Gastroesophageal sphincter (tissue), 4 donors: ENCODE measurements at regions not wholly inside any gene's neighbourhood (a gene's known extent, or its start where the extent isn't known, plus 50 kb on each side); places are given as distances from the start of the nearest gene placed in this dataset.

Source experiments
- ATAC-seq: fragments of 150-250 bp; one replicate; pipeline ENCODE4 v1.9.1; 2016; ENCODE audit warnings: mild to moderate bottlenecking, moderate library complexity
- H3K27ac ChIP-seq, 4 donors: fragments of 200-600 bp; sonication (generic) in 3 of 4; 1 replicate in 3 of 4; 2 replicates in 1 of 4; pipeline ENCODE4 v1.5.1; 2016 to 2019
- H3K27me3 ChIP-seq: fragments of 200-600 bp; sonication (generic); one replicate; pipeline ENCODE4 v1.5.1; 2019
- H3K36me3 ChIP-seq, 2 donors: fragments of 200-600 bp; sonication (generic); one replicate each; pipeline ENCODE4 v1.5.1; 2019; ENCODE audit warnings: control low read depth in 1 of 2
- H3K4me1 ChIP-seq, 3 donors: fragments of 200-600 bp; sonication (generic); 1 replicate in 2 of 3; 2 replicates in 1 of 3; pipeline ENCODE4 v1.5.1; 2016 to 2019; ENCODE audit warnings: control low read depth in 2 of 3
- H3K4me3 ChIP-seq, 2 donors: fragments of 200-600 bp; sonication (generic); one replicate each; pipeline ENCODE4 v1.5.1; 2019; ENCODE audit warnings: mild to moderate bottlenecking in 1 of 2, moderate library complexity in 1 of 2
- H3K9me3 ChIP-seq, 3 donors: fragments of 200-600 bp; sonication (generic); one replicate each; pipeline ENCODE4 v1.5.1; 2017 to 2019; ENCODE audit warnings: control low read depth in 2 of 3
- CTCF ChIP-seq, 4 experiments: fragments of 200-600 bp in 2 of 4; fragments of 450-650 bp in 2 of 4; sonication (generic) in 1 of 4; IDR thresholded peaks; one replicate each; pipeline ENCODE4 v1.5.1; 2017 to 2019; ENCODE audit warnings: antibody characterized with exemption in 4 of 4, mild to moderate bottlenecking in 2 of 4, moderate library complexity in 2 of 4
- EP300 ChIP-seq: sonication (generic); formaldehyde crosslinking; IDR thresholded peaks from one replicate; pipeline ENCODE4 v1.6.1; 2017; ENCODE audit warnings: antibody characterized with exemption, mild to moderate bottlenecking
- POLR2A ChIP-seq, 2 donors: fragments of 450-650 bp; IDR thresholded peaks; one replicate each; pipeline ENCODE4 v1.6.1; 2017; ENCODE audit warnings: antibody characterized with exemption in 2 of 2, mild to moderate bottlenecking in 2 of 2, moderate library complexity in 1 of 2
- POLR2AphosphoS5 ChIP-seq: sonication (generic); formaldehyde crosslinking; IDR thresholded peaks from one replicate; pipeline ENCODE4 v1.6.1; 2017; ENCODE audit warnings: antibody characterized with exemption
- WGBS, 2 donors: methylation state at CpG; one replicate each; pipeline ENCODE4 v1.1.5; 2018; ENCODE audit warnings: low coverage in 1 of 2; 5-methylcytosine and 5-hydroxymethylcytosine counted together

- no peaks in the 10 kb centered on the region for H3K36me3 ChIP-seq
- H3K27ac ChIP-seq: no peak overlapping the region
- H3K9me3 ChIP-seq: peaks cover 0 to 7% (median 0%) of the 10 kb centered on the region in 3 donors
- TF ChIP-seq POLR2A (IDR thresholded peaks at IDR 0.05): no peak
- no peak for TF ChIP-seq CTCF (IDR thresholded peaks at IDR 0.05)
- no peak for TF ChIP-seq EP300
- no peak for TF ChIP-seq POLR2AphosphoS5
- no peak overlapping the region for H3K4me3 ChIP-seq
- no peaks in the 10 kb centered on the region for H3K4me1 ChIP-seq
- H3K27me3 ChIP-seq: no peaks in the 10 kb centered on the region
- no peak for ATAC-seq
- WGBS, 2 donors: 89 to 100% methylated on average over 1 to 4 of the region's 4 CpGs
Observed at GRCh38 chr15:38904298-38904697, 339.7 kb upstream of the RASGRP1 start.

GRCh38 chr15:38905632-38906031, 341.0 kb upstream of the RASGRP1 start:
- ATAC-seq: no peak
- H3K9me3 ChIP-seq: peaks cover 0 to 20% (median 0%) of the 10 kb centered on the region in 3 donors
- TF ChIP-seq CTCF (IDR thresholded peaks at IDR 0.05) (no peak), POLR2AphosphoS5 (no peak), POLR2A (IDR thresholded peaks at IDR 0.05) (no peak), EP300 (no peak)
- H3K4me1 ChIP-seq: no peaks in the 10 kb centered on the region
- WGBS, 2 donors: 63 to 69% methylated on average over 1 of the region's 1 CpG
- H3K36me3 ChIP-seq: no peaks in the 10 kb centered on the region
- no peak overlapping the region for H3K27ac ChIP-seq
- no peak overlapping the region for H3K4me3 ChIP-seq
- no peaks in the 10 kb centered on the region for H3K27me3 ChIP-seq

GRCh38 chr15:38920966-38921365, 356.4 kb upstream of the RASGRP1 start:
- H3K27ac ChIP-seq: no peak overlapping the region
- WGBS, 2 donors: 100% methylated on average over 1 to 2 of the region's 2 CpGs
- TF ChIP-seq POLR2AphosphoS5 (no peak), POLR2A (IDR thresholded peaks at IDR 0.05) (no peak), CTCF (IDR thresholded peaks at IDR 0.05) (no peak), EP300 (no peak)
- no peaks in the 10 kb centered on the region for H3K36me3 ChIP-seq
- no peaks in the 10 kb centered on the region for H3K9me3 ChIP-seq
- ATAC-seq: no peak
- no peaks in the 10 kb centered on the region for H3K4me1 ChIP-seq
- H3K4me3 ChIP-seq: no peak overlapping the region
- no peaks in the 10 kb centered on the region for H3K27me3 ChIP-seq

GRCh38 chr15:38921471-38921870, 356.9 kb upstream of the RASGRP1 start:
- Histone ChIP-seq H3K27ac (no peak overlapping the region), H3K27me3 (no peaks in the 10 kb centered on the region), H3K4me1 (no peaks in the 10 kb centered on the region), H3K36me3 (no peaks in the 10 kb centered on the region), H3K4me3 (no peak overlapping the region), H3K9me3 (no peaks in the 10 kb centered on the region)
- no peak for ATAC-seq
- no peak for TF ChIP-seq POLR2A (IDR thresholded peaks at IDR 0.05)
- no peak for TF ChIP-seq POLR2AphosphoS5
- 72 to 77% methylated on average over 2 of the region's 2 CpGs for WGBS, 2 donors

- ATAC-seq: no peak
- Histone ChIP-seq H3K36me3 (no peaks in the 10 kb centered on the region), H3K9me3 (no peaks in the 10 kb centered on the region), H3K4me3 (no peak overlapping the region), H3K4me1 (no peaks in the 10 kb centered on the region), H3K27ac (no peak overlapping the region), H3K27me3 (no peaks in the 10 kb centered on the region)
- WGBS, 2 donors: 88% methylated on average over 1 of the region's 1 CpG; no CpG with 5 or more reads in 1 of the 2 donors
- TF ChIP-seq POLR2AphosphoS5: no peak
- no peak for TF ChIP-seq CTCF (IDR thresholded peaks at IDR 0.05)
- no peak for TF ChIP-seq EP300
- TF ChIP-seq POLR2A (IDR thresholded peaks at IDR 0.05): no peak
Observed at GRCh38 chr15:38928431-38928830, 363.8 kb upstream of the RASGRP1 start.
